ENCODE measurements at regions not wholly inside any gene's neighbourhood (a gene's known extent, or its start where the extent isn't known, plus 50 kb on each side); places are given as distances from the start of the nearest gene placed in this dataset.

- Histone ChIP-seq H3K9me3 (peaks cover 0 to 5% (median 0%) of the 10 kb centered on the region in 8 donors), H3K27ac (no peak overlapping the region), H3K4me3 (no peak overlapping the region), H3K36me3 (no peaks in the 10 kb centered on the region), H3K4me1 (no peaks in the 10 kb centered on the region), H3K27me3 (replicated peaks in 1 of 7) (peaks cover 0 to 39% (median 0%) of the 10 kb centered on the region in 7 donors)
- TF ChIP-seq POLR2A (IDR thresholded peaks at IDR 0.05) (no peak), POLR2AphosphoS5 (IDR thresholded peaks at IDR 0.05) (no peak)
- 87 to 89% (median 88%) methylated on average over 13 of the region's 13 CpGs for WGBS, 5 donors
- intact Hi-C loops (cut with DNase I; ENCODE audit: low total_unique reads): no loop called here
- no peak for DNase-seq
These were observed 170.0 kb upstream of the IRX4 start for GRCh38 chr5:2052687-2053086.

- intact Hi-C loops (cut with DNase I; ENCODE audit: low total_unique reads): no loop called here
- Histone ChIP-seq H3K36me3 (no peaks in the 10 kb centered on the region), H3K27ac (no peak overlapping the region), H3K4me3 (no peak overlapping the region), H3K4me1 (no peaks in the 10 kb centered on the region), H3K27me3 (replicated peaks in 1 of 7) (peaks cover 0 to 54% (median 0%) of the 10 kb centered on the region in 7 donors), H3K9me3 (peaks cover 0 to 17% (median 5%) of the 10 kb centered on the region in 8 donors)
- WGBS, 5 donors: 54 to 76% (median 62%) methylated on average over 2 of the region's 2 CpGs
- DNase-seq: no peak
- TF ChIP-seq CTCF (IDR thresholded peaks at IDR 0.05 in 8 of 11, conservative IDR thresholded peaks at IDR 0.05 in 3 of 11) (no peak), POLR2AphosphoS5 (IDR thresholded peaks at IDR 0.05) (no peak), POLR2A (IDR thresholded peaks at IDR 0.05) (no peak)
These were observed 167.2 kb upstream of the IRX4 start for GRCh38 chr5:2049876-2050275.

- Histone ChIP-seq H3K9me3 (peaks cover 0 to 17% (median 5%) of the 10 kb centered on the region in 8 donors), H3K4me1 (no peaks in the 10 kb centered on the region), H3K27me3 (replicated peaks in 1 of 7) (peaks cover 0 to 62% (median 0%) of the 10 kb centered on the region in 7 donors), H3K36me3 (no peaks in the 10 kb centered on the region), H3K4me3 (no peak overlapping the region), H3K27ac (no peak overlapping the region)
- DNase-seq: no peak
- no peak for TF ChIP-seq CTCF (IDR thresholded peaks at IDR 0.05 in 8 of 11, conservative IDR thresholded peaks at IDR 0.05 in 3 of 11)
- no peak for TF ChIP-seq POLR2AphosphoS5 (IDR thresholded peaks at IDR 0.05)
- TF ChIP-seq POLR2A (IDR thresholded peaks at IDR 0.05): no peak
- intact Hi-C loops (cut with DNase I; ENCODE audit: low total_unique reads): no loop called here
- WGBS, 5 donors: 54 to 67% (median 59%) methylated on average over 9 of the region's 9 CpGs
These were observed 165.9 kb upstream of the IRX4 start for GRCh38 chr5:2048664-2049063.

- intact Hi-C loops (cut with DNase I; ENCODE audit: low total_unique reads): no loop called here
- 57 to 65% (median 61%) methylated on average over 10 of the region's 10 CpGs for WGBS, 5 donors
- H3K27ac ChIP-seq: no peak overlapping the region
- peaks cover 0 to 17% (median 5%) of the 10 kb centered on the region in 8 donors for H3K9me3 ChIP-seq
- no peak overlapping the region for H3K4me3 ChIP-seq
- DNase-seq: no peak
- H3K4me1 ChIP-seq: no peaks in the 10 kb centered on the region
- no peaks in the 10 kb centered on the region for H3K36me3 ChIP-seq
- peaks cover 0 to 59% (median 0%) of the 10 kb centered on the region in 7 donors for H3K27me3 ChIP-seq (replicated peaks in 1 of 7)
- TF ChIP-seq CTCF (IDR thresholded peaks at IDR 0.05 in 8 of 11, conservative IDR thresholded peaks at IDR 0.05 in 3 of 11) (no peak), POLR2A (IDR thresholded peaks at IDR 0.05) (no peak), POLR2AphosphoS5 (IDR thresholded peaks at IDR 0.05) (no peak)
These were observed 164.7 kb upstream of the IRX4 start for GRCh38 chr5:2047341-2047927.

Measured in spleen (tissue), 11 donors.